HEK293 (cell line): ENCODE measurements at regions not wholly inside any gene's neighbourhood (a gene's known extent, or its start where the extent isn't known, plus 50 kb on each side); places are given as distances from the start of the nearest gene placed in this dataset.

Source experiments
- CTCF ChIA-PET: fragments of 350-600 bp; formaldehyde crosslinking; extraction: SDS; loops from one replicate; lab custom pipeline; 2021; ENCODE audit warnings: antibody characterized with exemption; lab: Yijun Ruan, JAX
- POLR2A ChIA-PET: fragments of 300-600 bp; formaldehyde crosslinking; extraction: SDS; loops from one replicate; lab custom pipeline; 2020; ENCODE audit warnings: antibody characterized with exemption, inconsistent platforms; lab: Yijun Ruan, JAX
- H3K27ac ChIP-seq: fragments of 200-500 bp; sonication (Bioruptor generic); 2 replicates; pipeline ENCODE4 v1.5.1; 2014; ENCODE audit warnings: low read depth, low read length, control low read depth, inconsistent platforms; ENCODE audit errors: extremely low read depth
- H3K36me3 ChIP-seq, 2 experiments: fragments of 200-500 bp in 1 of 2; sonication (Bioruptor generic) in 1 of 2; 1 replicate in 1 of 2; 2 replicates in 1 of 2; pipeline ENCODE4 v1.5.1; 2014 to 2017; ENCODE audit warnings: inconsistent platforms in 2 of 2, low read length in 2 of 2; ENCODE audit not compliant: control insufficient read depth in 2 of 2, insufficient read depth in 1 of 2
- H3K4me1 ChIP-seq: fragments of 200-500 bp; sonication (Bioruptor generic); 2 replicates; pipeline ENCODE4 v1.5.1; 2014; ENCODE audit warnings: mild to moderate bottlenecking, low read length, inconsistent platforms; ENCODE audit not compliant: control insufficient read depth, insufficient read depth
- H3K4me3 ChIP-seq: 2 replicates; pipeline ENCODE4 v1.5.1; 2011; ENCODE audit warnings: low read depth, mild to moderate bottlenecking, control low read depth, low read length, moderate library complexity
- H3K9me3 ChIP-seq: fragments of 200-500 bp; sonication (Bioruptor generic); 2 replicates; pipeline ENCODE4 v1.5.1; 2014; ENCODE audit warnings: low read depth, low read length, inconsistent platforms; ENCODE audit not compliant: control insufficient read depth, insufficient read depth
- KLF7 ChIP-seq: fragments of 450-650 bp; formaldehyde crosslinking; IDR thresholded peaks from 2 replicates; pipeline ENCODE4 v1.5.1; 2016; ENCODE audit warnings: missing biosample characterization, missing genetic modification characterization, borderline replicate concordance
- OVOL3 ChIP-seq: fragments of 450-650 bp; formaldehyde crosslinking; IDR thresholded peaks from 2 replicates; pipeline ENCODE4 v1.5.1; 2016; ENCODE audit warnings: missing biosample characterization, missing genetic modification characterization
- YY2 ChIP-seq: fragments of 450-650 bp; formaldehyde crosslinking; IDR thresholded peaks from 2 replicates; pipeline ENCODE4 v1.5.1; 2016; ENCODE audit warnings: missing biosample characterization, missing genetic modification characterization
- ZBTB26 ChIP-seq: fragments of 450-650 bp; formaldehyde crosslinking; optimal IDR thresholded peaks from 2 replicates; pipeline ENCODE3; 2016; ENCODE audit warnings: missing biosample characterization, mild to moderate bottlenecking, missing genetic modification characterization
- ZBTB8A ChIP-seq: fragments of 450-650 bp; formaldehyde crosslinking; IDR thresholded peaks from 2 replicates; pipeline ENCODE4 v1.5.1; 2016; ENCODE audit warnings: missing biosample characterization, missing genetic modification characterization
- ZNF202 ChIP-seq: fragments of 450-650 bp; formaldehyde crosslinking; IDR thresholded peaks from 2 replicates; pipeline ENCODE4 v1.5.1; 2016; ENCODE audit warnings: missing biosample characterization, missing genetic modification characterization, borderline replicate concordance
- ZNF394 ChIP-seq: fragments of 450-650 bp; formaldehyde crosslinking; IDR thresholded peaks from 2 replicates; pipeline ENCODE4 v1.5.1; 2016; ENCODE audit warnings: missing biosample characterization, missing genetic modification characterization, mild to moderate bottlenecking, moderate library complexity, borderline replicate concordance
- ZNF48 ChIP-seq: fragments of 450-650 bp; formaldehyde crosslinking; IDR thresholded peaks from 2 replicates; pipeline ENCODE4 v1.5.1; 2016; ENCODE audit warnings: missing biosample characterization, missing genetic modification characterization
- ZNF488 ChIP-seq: fragments of 450-650 bp; formaldehyde crosslinking; IDR thresholded peaks from 2 replicates; pipeline ENCODE4 v1.5.1; 2016; ENCODE audit warnings: missing biosample characterization, missing genetic modification characterization
- ZNF521 ChIP-seq: fragments of 450-650 bp; formaldehyde crosslinking; IDR thresholded peaks from 2 replicates; pipeline ENCODE4 v1.5.1; 2017; ENCODE audit warnings: missing biosample characterization, mild to moderate bottlenecking, missing genetic modification characterization
- ZNF610 ChIP-seq: fragments of 450-650 bp; formaldehyde crosslinking; IDR thresholded peaks from 2 replicates; pipeline ENCODE4 v1.5.1; 2016; ENCODE audit warnings: missing biosample characterization, missing genetic modification characterization, borderline replicate concordance
- ZNF704 ChIP-seq: fragments of 450-650 bp; formaldehyde crosslinking; IDR thresholded peaks from 2 replicates; pipeline ENCODE4 v1.5.1; 2016; ENCODE audit warnings: missing biosample characterization, missing genetic modification characterization
- ZNF707 ChIP-seq: fragments of 450-650 bp; formaldehyde crosslinking; IDR thresholded peaks from 2 replicates; pipeline ENCODE4 v1.5.1; 2016; ENCODE audit warnings: missing biosample characterization, missing genetic modification characterization
- ZNF76 ChIP-seq: fragments of 450-650 bp; formaldehyde crosslinking; IDR thresholded peaks from 2 replicates; pipeline ENCODE4; 2016; ENCODE audit warnings: low read depth, missing biosample characterization, missing genetic modification characterization, borderline replicate concordance
- ZSCAN5A ChIP-seq: fragments of 450-650 bp; formaldehyde crosslinking; IDR thresholded peaks from 2 replicates; pipeline ENCODE4 v1.5.1; 2016; ENCODE audit warnings: missing biosample characterization, missing genetic modification characterization
- TF ChIP-seq, protein P1 (sequence below): fragments of 450-650 bp; formaldehyde crosslinking; conservative IDR thresholded peaks from 2 replicates; pipeline ENCODE4 v1.5.1; 2016; ENCODE audit warnings: low read depth, missing biosample characterization, missing genetic modification characterization

- ChIA-PET CTCF (interaction anchor here (1.0 kb wide), 1 partner anchor 13 kb away, joined by 3 read pairs; no protein-coding TSS in a partner anchor), POLR2A (no interaction called here)
- Histone ChIP-seq H3K4me1 (no peaks in the 10 kb centered on the region), H3K9me3 (no peaks in the 10 kb centered on the region), H3K4me3 (no peak overlapping the region), H3K27ac (no peak overlapping the region), H3K36me3 (no peaks in the 10 kb centered on the region)
- TF ChIP-seq ZNF394 (tag by site-specific recombination) (no peak), ZNF48 (tag by site-specific recombination) (no peak), YY2 (tag by site-specific recombination) (no peak), ZNF76 (tag by site-specific recombination) (no peak), KLF7 (tag by site-specific recombination) (no peak), OVOL3 (tag by site-specific recombination) (no peak), ZSCAN5A (tag by site-specific recombination) (no peak), ZBTB26 (tag by site-specific recombination) (no peak), ZNF202 (tag by site-specific recombination) (no peak), ZNF610 (no peak), ZNF521 (tag by site-specific recombination) (no peak)
Measured at GRCh38 chr3:30984855-30985749, 90.6 kb upstream of the GADL1 start.

DNA sequence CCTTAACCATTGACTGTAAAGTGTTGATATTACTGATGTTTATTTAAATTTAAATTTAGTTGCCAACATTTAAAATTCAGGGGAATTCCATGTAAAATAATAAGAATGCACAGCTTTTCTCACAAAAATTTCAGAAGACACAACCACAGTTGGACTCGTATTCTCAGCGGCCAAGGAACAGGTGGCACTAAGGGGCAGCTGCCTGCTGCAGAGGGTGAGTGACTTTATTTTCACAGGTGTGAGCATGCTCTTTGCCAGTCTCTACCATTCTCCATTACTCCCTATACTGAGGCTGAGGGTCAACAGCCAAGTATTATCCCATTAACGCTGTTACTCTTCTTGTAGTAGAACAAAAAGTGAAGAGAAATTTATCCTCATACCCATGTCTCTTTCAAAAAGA lies 92.1 kb upstream of the GADL1 start:
- H3K27ac ChIP-seq, result no peak overlapping the region
- ChIA-PET CTCF (no interaction called here), POLR2A (no interaction called here)
- no peaks in the 10 kb centered on the region for H3K9me3 ChIP-seq
- no peaks in the 10 kb centered on the region for H3K36me3 ChIP-seq
- TF ChIP-seq, protein P1, sequence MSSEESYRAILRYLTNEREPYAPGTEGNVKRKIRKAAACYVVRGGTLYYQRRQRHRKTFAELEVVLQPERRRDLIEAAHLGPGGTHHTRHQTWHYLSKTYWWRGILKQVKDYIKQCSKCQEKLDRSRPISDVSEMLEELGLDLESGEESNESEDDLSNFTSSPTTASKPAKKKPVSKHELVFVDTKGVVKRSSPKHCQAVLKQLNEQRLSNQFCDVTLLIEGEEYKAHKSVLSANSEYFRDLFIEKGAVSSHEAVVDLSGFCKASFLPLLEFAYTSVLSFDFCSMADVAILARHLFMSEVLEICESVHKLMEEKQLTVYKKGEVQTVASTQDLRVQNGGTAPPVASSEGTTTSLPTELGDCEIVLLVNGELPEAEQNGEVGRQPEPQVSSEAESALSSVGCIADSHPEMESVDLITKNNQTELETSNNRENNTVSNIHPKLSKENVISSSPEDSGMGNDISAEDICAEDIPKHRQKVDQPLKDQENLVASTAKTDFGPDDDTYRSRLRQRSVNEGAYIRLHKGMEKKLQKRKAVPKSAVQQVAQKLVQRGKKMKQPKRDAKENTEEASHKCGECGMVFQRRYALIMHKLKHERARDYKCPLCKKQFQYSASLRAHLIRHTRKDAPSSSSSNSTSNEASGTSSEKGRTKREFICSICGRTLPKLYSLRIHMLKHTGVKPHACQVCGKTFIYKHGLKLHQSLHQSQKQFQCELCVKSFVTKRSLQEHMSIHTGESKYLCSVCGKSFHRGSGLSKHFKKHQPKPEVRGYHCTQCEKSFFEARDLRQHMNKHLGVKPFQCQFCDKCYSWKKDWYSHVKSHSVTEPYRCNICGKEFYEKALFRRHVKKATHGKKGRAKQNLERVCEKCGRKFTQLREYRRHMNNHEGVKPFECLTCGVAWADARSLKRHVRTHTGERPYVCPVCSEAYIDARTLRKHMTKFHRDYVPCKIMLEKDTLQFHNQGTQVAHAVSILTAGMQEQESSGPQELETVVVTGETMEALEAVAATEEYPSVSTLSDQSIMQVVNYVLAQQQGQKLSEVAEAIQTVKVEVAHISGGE (tag by site-specific recombination), result no peak
- no peak for TF ChIP-seq ZNF707 (tag by site-specific recombination)
- no peaks in the 10 kb centered on the region for H3K4me1 ChIP-seq
- H3K4me3 ChIP-seq, result no peak overlapping the region

DNA sequence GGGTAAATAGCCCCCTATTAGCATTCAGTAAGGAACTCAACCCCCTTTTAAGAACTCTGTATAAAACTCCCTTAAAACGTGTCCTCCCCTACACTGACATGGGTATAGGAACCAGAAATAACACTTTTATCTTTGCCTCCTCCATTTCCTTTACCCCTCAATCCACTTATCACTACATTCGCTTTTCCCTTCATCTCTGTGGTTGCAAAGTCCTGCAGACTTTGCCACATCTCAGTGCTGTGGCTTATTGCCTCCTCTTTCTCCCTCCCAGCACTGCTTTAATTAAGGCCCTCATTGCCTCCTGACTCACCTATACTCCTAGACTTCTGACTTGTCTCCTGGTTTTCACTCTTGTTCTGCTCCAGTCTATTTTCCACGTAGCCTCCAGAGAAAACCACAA lies 94.3 kb upstream of the GADL1 start:
- no peaks in the 10 kb centered on the region for H3K36me3 ChIP-seq
- ChIA-PET POLR2A (no interaction called here), CTCF (interaction anchor here (0.6 to 0.9 kb wide), 2 partner anchors 15 to 346 kb away, joined by 3 read pairs; no protein-coding TSS in a partner anchor)
- no peaks in the 10 kb centered on the region for H3K9me3 ChIP-seq
- H3K27ac ChIP-seq, result no peak overlapping the region
- H3K4me1 ChIP-seq, result no peaks in the 10 kb centered on the region
- no peak overlapping the region for H3K4me3 ChIP-seq
- TF ChIP-seq ZNF488 (no peak), ZNF704 (tag by site-specific recombination) (no peak), ZBTB8A (tag by site-specific recombination) (no peak)
